ENCODE measurements at regions not wholly inside any gene's neighbourhood (a gene's known extent, or its start where the extent isn't known, plus 50 kb on each side); places are given as distances from the start of the nearest gene placed in this dataset.

DNA sequence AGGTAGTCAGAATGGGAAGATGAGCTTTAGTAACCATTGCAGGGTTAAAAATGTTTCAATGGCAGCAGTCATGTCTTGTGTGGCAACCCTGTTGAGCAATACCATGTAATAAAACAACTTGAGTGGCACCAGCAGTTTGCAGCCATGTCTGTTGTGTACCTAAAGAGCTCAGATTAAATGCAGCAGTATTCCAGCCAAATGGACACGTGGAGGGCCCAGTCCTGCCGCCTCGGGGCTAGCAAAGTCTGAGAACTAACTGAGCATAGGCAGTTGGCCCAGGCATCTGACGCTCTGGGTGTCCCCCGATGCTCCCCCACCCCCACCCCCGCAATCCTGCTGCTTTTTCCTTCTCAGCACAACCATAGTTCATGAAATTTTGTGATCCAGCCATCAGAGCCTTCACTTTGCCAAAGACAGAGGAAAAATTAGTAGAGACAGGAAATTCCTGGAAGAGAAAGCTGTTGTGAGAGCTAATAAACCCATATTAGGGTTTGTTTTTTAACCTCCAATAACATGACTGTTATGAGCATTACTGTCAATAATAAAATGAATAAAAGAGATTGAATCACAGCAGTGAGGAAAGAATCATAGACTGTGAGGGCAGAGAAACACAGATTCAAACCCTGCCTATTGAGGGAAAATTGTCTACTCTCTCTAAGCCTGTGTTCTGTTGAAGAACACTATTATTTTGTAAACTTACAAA, 220.6 kb upstream of the RHOBTB1 start:
- no peak overlapping the region for H3K4me3 ChIP-seq (ENCODE audit: low read depth in 1 of 2, low read length in 2 of 2)
- H3K27ac ChIP-seq (ENCODE audit: low read depth, low read length), result no peak overlapping the region
- H3K27me3 ChIP-seq (ENCODE audit: control insufficient read depth in 1 of 2, insufficient read depth in 2 of 2, low read length in 2 of 2), result no peaks in the 10 kb centered on the region
- H3K36me3 ChIP-seq (ENCODE audit: insufficient read depth, low read length), result no peaks in the 10 kb centered on the region
- no peaks in the 10 kb centered on the region for H3K9me3 ChIP-seq (ENCODE audit: low read length)
- H3K9ac ChIP-seq (ENCODE audit: low read length), result no peak overlapping the region
- H3K4me1 ChIP-seq (ENCODE audit: insufficient read depth, low read length), result peaks cover 18% of the 10 kb centered on the region

DNA sequence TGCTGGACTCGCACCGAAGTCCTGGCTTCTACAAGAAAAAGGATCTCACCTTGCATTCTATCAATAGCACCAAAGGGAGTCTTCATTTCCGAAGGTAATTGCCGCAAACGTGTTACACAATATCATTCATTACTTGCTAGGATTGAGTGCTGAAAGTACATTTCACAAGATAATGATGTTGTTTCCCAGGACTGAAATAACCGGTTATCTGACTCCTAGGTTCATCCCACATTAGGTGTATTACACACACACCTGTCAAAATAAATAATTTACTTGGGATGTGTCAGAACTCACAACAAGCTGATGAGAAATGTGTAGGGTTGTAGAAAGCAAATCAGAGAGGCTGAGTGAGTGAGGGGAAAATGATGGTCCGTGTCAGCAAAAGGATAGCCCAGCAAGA, 219.4 kb upstream of the RHOBTB1 start:
- no peak overlapping the region for H3K4me3 ChIP-seq (ENCODE audit: low read depth in 1 of 2, low read length in 2 of 2)
- no peaks in the 10 kb centered on the region for H3K27me3 ChIP-seq (ENCODE audit: control insufficient read depth in 1 of 2, insufficient read depth in 2 of 2, low read length in 2 of 2)
- no peaks in the 10 kb centered on the region for H3K36me3 ChIP-seq (ENCODE audit: insufficient read depth, low read length)
- H3K9ac ChIP-seq (ENCODE audit: low read length), result no peak overlapping the region
- peaks cover 18% of the 10 kb centered on the region for H3K4me1 ChIP-seq (ENCODE audit: insufficient read depth, low read length)
- H3K9me3 ChIP-seq (ENCODE audit: low read length), result no peaks in the 10 kb centered on the region
- no peak overlapping the region for H3K27ac ChIP-seq (ENCODE audit: low read depth, low read length)

DNA sequence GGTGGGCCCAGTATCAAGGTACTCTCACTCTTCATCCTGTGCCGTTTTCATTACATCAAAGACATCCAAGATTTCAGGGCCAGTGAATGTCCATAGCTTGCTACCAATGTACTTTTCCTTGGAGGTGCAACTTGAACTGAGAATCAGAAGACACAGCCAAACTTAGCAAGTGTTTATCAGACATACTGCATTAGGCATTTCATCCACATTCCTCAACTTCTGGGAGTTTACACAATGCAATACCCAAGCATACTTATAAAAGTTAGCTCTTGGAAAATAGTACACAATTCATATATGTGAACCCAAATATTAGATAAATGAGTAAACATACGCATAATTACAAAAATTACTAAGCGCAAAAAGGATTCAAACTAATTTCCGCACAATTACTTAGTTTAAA, 216.3 kb upstream of the RHOBTB1 start:
- no peaks in the 10 kb centered on the region for H3K9me3 ChIP-seq (ENCODE audit: low read length)
- no peak overlapping the region for H3K27ac ChIP-seq (ENCODE audit: low read depth, low read length)
- H3K36me3 ChIP-seq (ENCODE audit: insufficient read depth, low read length), result no peaks in the 10 kb centered on the region
- H3K4me1 ChIP-seq (ENCODE audit: insufficient read depth, low read length), result peaks cover 7% of the 10 kb centered on the region
- no peaks in the 10 kb centered on the region for H3K27me3 ChIP-seq (ENCODE audit: control insufficient read depth in 1 of 2, insufficient read depth in 2 of 2, low read length in 2 of 2)
- H3K9ac ChIP-seq (ENCODE audit: low read length), result no peak overlapping the region
- no peak overlapping the region for H3K4me3 ChIP-seq (ENCODE audit: low read depth in 1 of 2, low read length in 2 of 2)

DNA sequence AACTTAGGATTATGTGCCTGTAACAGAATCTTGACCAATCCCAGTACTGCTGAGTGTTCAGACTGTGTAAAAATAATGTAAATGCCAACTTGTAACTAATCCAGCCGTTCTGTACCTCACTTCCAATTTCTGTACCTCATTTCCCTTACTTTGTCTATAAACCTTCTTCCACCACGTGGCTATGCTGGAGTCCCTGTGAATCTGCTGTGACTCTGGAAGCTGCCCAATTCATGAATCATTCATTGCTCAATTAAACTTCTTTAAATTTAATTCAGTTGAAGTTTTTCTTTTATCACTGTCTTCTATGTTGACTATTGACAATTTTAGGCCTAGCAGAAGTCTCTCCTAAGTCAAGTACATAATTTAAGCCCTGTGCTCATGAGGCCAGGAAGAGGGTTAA, 215.3 kb upstream of the RHOBTB1 start:
- no peak overlapping the region for H3K4me3 ChIP-seq (ENCODE audit: low read depth in 1 of 2, low read length in 2 of 2)
- no peak overlapping the region for H3K27ac ChIP-seq (ENCODE audit: low read depth, low read length)
- no peak overlapping the region for H3K9ac ChIP-seq (ENCODE audit: low read length)
- H3K36me3 ChIP-seq (ENCODE audit: insufficient read depth, low read length), result no peaks in the 10 kb centered on the region
- no peaks in the 10 kb centered on the region for H3K9me3 ChIP-seq (ENCODE audit: low read length)
- no peaks in the 10 kb centered on the region for H3K4me1 ChIP-seq (ENCODE audit: insufficient read depth, low read length)
- no peaks in the 10 kb centered on the region for H3K27me3 ChIP-seq (ENCODE audit: control insufficient read depth in 1 of 2, insufficient read depth in 2 of 2, low read length in 2 of 2)

DNA sequence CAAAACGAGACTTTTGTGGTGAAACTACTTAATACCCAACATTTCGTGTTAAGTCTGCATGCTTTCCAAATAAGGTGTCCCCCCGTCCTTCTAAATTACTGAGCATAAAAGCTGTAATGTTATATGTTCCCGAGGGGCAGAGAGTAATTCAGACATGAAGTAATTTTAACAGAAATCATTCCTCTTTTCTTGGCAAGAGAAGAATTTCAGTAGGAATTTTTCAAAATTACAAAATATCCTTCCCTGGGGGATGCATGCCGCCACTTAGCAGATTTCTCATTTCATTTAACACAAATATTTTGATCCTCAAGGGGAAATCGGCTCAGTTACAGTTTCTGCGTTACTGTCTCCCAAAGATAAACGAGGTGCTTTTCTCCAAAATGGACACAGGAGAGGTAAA, 213.2 kb upstream of the RHOBTB1 start:
- Histone ChIP-seq H3K36me3 (ENCODE audit: insufficient read depth, low read length) (no peaks in the 10 kb centered on the region), H3K4me1 (ENCODE audit: insufficient read depth, low read length) (no peaks in the 10 kb centered on the region), H3K9ac (ENCODE audit: low read length) (no peak overlapping the region), H3K4me3 (ENCODE audit: low read depth in 1 of 2, low read length in 2 of 2) (no peak overlapping the region), H3K27me3 (ENCODE audit: control insufficient read depth in 1 of 2, insufficient read depth in 2 of 2, low read length in 2 of 2) (no peaks in the 10 kb centered on the region), H3K27ac (ENCODE audit: low read depth, low read length) (no peak overlapping the region), H3K9me3 (ENCODE audit: low read length) (no peaks in the 10 kb centered on the region)

DNA sequence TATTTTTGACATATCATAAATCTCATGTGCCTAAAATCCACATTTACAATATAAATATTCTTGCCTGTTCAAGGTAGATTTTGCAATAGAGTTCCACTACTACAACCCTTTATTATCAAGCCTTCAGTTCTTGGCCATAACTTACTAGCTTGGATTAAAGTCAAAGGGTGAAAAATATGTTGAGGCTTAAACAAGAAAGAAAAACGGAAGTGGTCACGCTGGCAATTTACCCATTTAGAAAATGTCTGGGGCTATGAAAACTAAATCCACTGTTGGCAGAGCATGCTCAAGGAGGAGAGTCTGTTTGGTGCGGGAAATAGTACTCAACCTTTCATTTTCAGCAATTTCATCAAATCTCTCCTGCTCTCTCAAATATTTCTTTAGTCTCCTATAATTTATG, 209.8 kb upstream of the RHOBTB1 start:
- Histone ChIP-seq H3K9ac (ENCODE audit: low read length) (no peak overlapping the region), H3K9me3 (ENCODE audit: low read length) (no peaks in the 10 kb centered on the region), H3K4me3 (ENCODE audit: low read depth in 1 of 2, low read length in 2 of 2) (no peak overlapping the region)

DNA sequence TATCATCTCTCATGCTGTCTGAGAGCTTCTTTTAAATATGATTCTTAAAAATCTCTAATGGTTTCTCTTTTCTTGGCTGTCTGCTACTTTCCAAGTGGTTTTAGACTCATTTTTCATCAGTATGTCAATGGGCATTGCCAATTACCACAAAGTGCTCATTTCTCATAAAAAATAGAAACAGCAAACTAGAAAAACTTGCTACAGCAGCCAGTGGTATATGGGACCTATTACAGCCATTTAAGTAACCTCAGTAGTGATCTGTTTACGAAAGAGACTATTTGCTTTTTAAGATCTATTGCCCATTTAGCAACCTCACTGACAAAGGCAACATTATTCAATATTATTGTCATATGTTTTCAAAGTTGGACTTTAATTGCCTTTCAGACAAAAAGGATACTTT, 207.1 kb upstream of the RHOBTB1 start:
- Histone ChIP-seq H3K36me3 (ENCODE audit: insufficient read depth, low read length) (no peaks in the 10 kb centered on the region), H3K4me3 (ENCODE audit: low read depth in 1 of 2, low read length in 2 of 2) (no peak overlapping the region), H3K27ac (ENCODE audit: low read depth, low read length) (no peak overlapping the region), H3K4me1 (ENCODE audit: insufficient read depth, low read length) (no peaks in the 10 kb centered on the region), H3K27me3 (ENCODE audit: control insufficient read depth in 1 of 2, insufficient read depth in 2 of 2, low read length in 2 of 2) (no peaks in the 10 kb centered on the region), H3K9me3 (ENCODE audit: low read length) (no peaks in the 10 kb centered on the region), H3K9ac (ENCODE audit: low read length) (no peak overlapping the region)

More for the DNA sequence above, 209.8 kb upstream of the RHOBTB1 start:
- Histone ChIP-seq H3K27me3 (ENCODE audit: control insufficient read depth in 1 of 2, insufficient read depth in 2 of 2, low read length in 2 of 2) (no peaks in the 10 kb centered on the region), H3K4me1 (ENCODE audit: insufficient read depth, low read length) (no peaks in the 10 kb centered on the region), H3K27ac (ENCODE audit: low read depth, low read length) (no peak overlapping the region), H3K36me3 (ENCODE audit: insufficient read depth, low read length) (no peaks in the 10 kb centered on the region)

DNA sequence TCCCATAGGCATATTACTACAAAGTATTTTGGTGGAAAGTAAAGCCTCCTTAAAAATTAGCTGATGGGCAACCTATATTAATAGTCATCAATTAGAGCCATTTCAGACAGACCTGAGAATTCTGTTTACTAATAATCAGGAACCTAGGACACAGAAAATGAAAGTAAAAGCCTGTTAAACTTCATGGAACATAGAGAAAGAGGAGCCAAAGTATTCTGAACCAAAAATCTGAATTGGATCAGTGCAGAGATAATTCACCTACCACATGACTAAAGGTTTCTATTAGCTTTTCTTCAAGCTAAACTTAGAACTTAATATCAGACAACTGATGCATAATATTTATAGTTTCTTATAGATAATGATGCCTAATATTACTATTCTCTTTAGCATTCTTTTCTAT, 204.5 kb upstream of the RHOBTB1 start:
- no peaks in the 10 kb centered on the region for H3K27me3 ChIP-seq (ENCODE audit: control insufficient read depth in 1 of 2, insufficient read depth in 2 of 2, low read length in 2 of 2)
- H3K4me3 ChIP-seq (ENCODE audit: low read depth in 1 of 2, low read length in 2 of 2), result no peak overlapping the region
- no peaks in the 10 kb centered on the region for H3K9me3 ChIP-seq (ENCODE audit: low read length)
- no peak overlapping the region for H3K27ac ChIP-seq (ENCODE audit: low read depth, low read length)
- no peak overlapping the region for H3K9ac ChIP-seq (ENCODE audit: low read length)
- H3K36me3 ChIP-seq (ENCODE audit: insufficient read depth, low read length), result no peaks in the 10 kb centered on the region
- no peaks in the 10 kb centered on the region for H3K4me1 ChIP-seq (ENCODE audit: insufficient read depth, low read length)

DNA sequence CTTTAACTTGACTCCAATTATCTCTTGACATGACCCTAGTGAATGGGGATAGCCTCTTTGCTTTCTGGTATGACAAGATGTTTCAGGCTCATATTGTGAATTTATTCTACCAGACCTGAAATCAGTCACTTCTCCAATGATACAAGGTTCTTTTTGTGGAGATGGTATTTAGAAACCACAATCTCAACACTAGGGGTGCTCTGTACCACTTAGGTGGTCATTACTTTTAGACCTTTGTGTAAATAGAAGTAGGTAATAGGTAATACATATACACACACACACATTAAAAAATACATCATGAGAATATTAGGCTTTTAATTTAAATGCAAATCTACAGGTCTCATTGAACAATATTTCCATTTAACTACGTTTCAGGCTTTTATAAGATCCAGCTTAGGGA, 199.0 kb upstream of the RHOBTB1 start:
- Histone ChIP-seq H3K27ac (ENCODE audit: low read depth, low read length) (no peak overlapping the region), H3K9ac (ENCODE audit: low read length) (no peak overlapping the region), H3K36me3 (ENCODE audit: insufficient read depth, low read length) (no peaks in the 10 kb centered on the region), H3K4me3 (ENCODE audit: low read depth in 1 of 2, low read length in 2 of 2) (no peak overlapping the region), H3K27me3 (ENCODE audit: control insufficient read depth in 1 of 2, insufficient read depth in 2 of 2, low read length in 2 of 2) (no peaks in the 10 kb centered on the region), H3K9me3 (ENCODE audit: low read length) (no peaks in the 10 kb centered on the region), H3K4me1 (ENCODE audit: insufficient read depth, low read length) (peaks cover 7% of the 10 kb centered on the region)

DNA sequence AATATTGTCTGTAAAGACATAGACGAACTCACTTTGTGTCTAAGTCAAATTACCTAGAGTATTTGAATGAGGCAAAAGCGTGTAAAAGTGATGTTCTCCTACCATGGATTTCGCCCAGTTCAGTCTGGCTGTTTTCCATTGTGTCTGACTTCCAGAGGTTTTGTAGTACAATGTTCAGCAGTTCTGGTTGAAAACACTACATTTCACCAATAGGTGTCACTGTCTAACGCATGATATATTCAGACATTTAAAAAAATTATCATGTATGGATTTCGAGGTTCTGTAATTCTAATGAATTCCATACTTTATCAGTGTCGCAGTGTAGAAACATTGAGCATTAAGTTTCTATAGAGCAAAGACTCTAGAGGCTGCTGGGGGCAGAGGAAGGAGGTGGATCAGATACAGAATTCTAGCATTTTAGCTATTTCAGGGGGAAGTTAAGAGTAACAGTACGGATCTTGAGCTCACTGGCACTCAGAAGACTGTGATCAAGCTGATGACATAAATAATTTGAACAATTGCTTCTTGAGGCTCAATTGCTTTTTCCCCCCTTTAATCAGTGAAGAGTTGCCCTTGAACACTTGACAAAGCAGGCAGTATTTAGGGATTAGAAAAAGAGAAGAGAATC, 196.9 kb upstream of the RHOBTB1 start:
- Histone ChIP-seq H3K27ac (ENCODE audit: low read depth, low read length) (no peak overlapping the region), H3K4me3 (ENCODE audit: low read depth in 1 of 2, low read length in 2 of 2) (no peak overlapping the region), H3K9ac (ENCODE audit: low read length) (no peak overlapping the region), H3K9me3 (ENCODE audit: low read length) (no peaks in the 10 kb centered on the region), H3K36me3 (ENCODE audit: insufficient read depth, low read length) (no peaks in the 10 kb centered on the region), H3K27me3 (ENCODE audit: control insufficient read depth in 1 of 2, insufficient read depth in 2 of 2, low read length in 2 of 2) (no peaks in the 10 kb centered on the region), H3K4me1 (ENCODE audit: insufficient read depth, low read length) (peaks cover 7% of the 10 kb centered on the region)

DNA sequence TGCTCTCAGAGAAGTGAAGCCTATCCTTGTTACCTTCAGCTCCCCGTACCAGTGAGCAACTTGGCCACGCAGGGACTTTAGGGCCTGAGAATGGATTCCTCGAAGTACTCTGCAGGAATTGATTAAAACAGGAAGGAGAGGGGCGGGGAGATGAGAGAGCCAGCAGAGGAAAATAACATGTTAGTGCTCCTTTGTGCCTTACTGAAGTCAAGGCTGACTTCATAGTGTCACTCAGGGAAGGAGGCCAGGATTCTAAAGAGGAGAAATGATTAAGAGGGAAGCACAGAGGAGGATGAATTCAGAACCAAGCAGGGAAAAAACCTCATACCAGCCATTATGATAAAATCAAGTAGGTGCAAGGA, 195.6 kb upstream of the RHOBTB1 start:
- H3K4me3 ChIP-seq (ENCODE audit: low read depth in 1 of 2, low read length in 2 of 2), result no peak overlapping the region
- H3K27me3 ChIP-seq (ENCODE audit: control insufficient read depth in 1 of 2, insufficient read depth in 2 of 2, low read length in 2 of 2), result no peaks in the 10 kb centered on the region
- H3K4me1 ChIP-seq (ENCODE audit: insufficient read depth, low read length), result peaks cover 7% of the 10 kb centered on the region
- no peaks in the 10 kb centered on the region for H3K9me3 ChIP-seq (ENCODE audit: low read length)
- no peak overlapping the region for H3K27ac ChIP-seq (ENCODE audit: low read depth, low read length)
- no peaks in the 10 kb centered on the region for H3K36me3 ChIP-seq (ENCODE audit: insufficient read depth, low read length)
- H3K9ac ChIP-seq (ENCODE audit: low read length), result no peak overlapping the region
